HS-27A (cell line): ENCODE measurements at regions not wholly inside any gene's neighbourhood (a gene's known extent, or its start where the extent isn't known, plus 50 kb on each side); places are given as distances from the start of the nearest gene placed in this dataset.

Experiments
- DNase-seq: peaks from one replicate; pipeline ENCODE4 v3.0.0-alpha.2; 2012; ENCODE audit warnings: low read depth, missing footprints

DNA sequence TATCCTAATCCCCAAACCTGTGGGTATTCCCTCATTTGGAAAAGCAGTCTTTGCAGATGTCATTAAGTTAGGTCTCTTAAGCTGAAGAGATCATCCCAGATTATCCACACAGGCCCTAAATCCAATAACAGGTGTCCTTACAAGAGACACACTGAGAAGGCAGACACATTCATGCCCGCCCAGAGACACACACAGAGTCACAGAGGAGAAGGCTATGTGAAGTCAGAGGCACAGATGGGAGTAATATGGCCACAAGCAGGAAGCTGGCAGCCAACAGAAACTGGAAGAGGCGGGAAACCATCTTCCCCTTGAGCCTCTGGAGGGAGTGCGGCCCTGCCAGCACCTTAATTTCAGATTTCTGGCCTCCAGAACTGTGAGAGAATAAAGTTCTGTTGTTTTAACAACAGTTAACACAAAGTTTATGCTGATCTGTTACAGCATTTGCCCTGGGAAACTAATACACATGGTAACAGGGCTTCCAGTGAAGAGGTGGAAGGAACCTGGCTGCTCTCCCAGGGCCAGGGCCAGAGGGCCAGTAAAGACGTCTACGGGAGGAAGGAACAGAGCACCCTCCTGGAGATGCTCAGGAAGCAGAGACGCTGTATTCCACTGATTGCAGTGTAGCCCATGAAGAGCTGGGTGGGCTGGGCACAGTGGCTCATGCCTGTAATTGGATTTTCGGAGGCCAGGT is 217.5 kb downstream of the GLI2 start:
- DNase-seq, result no peak

DNA sequence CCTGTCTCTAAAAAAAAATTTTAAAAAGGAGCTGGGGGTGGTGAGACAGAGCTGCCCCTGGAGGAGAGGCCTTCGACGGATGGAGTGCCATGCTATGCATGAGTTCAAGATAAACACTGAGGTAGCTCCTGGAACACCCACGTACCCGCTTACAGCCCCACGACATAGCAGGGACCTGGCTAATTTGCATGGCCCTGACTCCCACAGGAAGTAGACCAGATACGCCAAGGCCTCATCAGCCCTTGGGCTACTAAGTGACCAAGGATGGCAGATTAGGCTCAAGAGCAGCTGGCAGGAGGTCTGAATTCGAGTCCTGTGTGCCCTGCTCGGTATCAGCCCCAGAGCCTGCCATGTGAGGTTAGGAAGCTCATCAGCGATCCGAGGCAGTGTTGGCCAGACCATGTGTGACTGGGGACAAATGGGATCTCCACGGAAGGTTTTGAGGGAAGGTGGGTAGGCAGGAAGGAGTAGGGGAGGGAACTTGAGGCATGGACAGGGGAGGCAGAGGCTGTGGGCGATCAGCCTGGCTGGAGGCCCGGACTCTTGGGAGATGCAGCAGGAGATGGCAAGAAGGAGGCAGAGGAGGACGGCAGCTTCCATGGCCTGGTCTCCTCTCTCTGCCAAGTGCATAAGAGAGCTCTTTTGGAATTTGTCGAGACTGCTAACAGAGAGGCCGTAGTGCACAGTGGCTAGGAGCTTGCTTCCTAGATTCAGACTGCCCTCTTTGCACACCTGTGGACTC is 218.3 kb downstream of the GLI2 start:
- no peak for DNase-seq

- DNase-seq, result no peak
These were observed 219.3 kb downstream of the GLI2 start for GRCh38 chr2:120954939-120955338.

- no peak for DNase-seq
These were observed 219.8 kb downstream of the GLI2 start for GRCh38 chr2:120955427-120955826.

GRCh38 chr2:120956486-120957156 is 221.0 kb downstream of the GLI2 start:
- no peak for DNase-seq

DNA sequence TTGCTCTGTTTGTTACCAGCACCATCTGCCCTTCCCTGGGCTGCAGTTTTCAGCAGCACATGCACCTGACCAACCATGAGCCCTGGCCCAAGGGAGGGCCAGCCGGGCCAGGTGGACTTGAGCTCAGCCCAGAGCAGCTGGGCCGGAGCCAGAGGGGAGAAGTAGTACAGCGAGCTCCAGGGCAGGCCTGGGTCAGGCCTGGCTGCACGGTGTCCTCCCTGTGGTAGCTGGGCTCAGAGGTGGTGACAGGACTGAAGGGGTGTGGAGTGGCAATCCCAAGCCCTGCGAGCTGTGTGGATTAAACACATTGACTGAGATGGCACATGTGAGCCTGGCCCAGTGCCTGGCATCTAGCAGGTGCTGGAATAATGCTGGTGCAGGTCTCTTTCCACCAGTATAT is 222.2 kb downstream of the GLI2 start:
- no peak for DNase-seq

- no peak for DNase-seq
These were observed 223.1 kb downstream of the GLI2 start for GRCh38 chr2:120958623-120959366.

DNA sequence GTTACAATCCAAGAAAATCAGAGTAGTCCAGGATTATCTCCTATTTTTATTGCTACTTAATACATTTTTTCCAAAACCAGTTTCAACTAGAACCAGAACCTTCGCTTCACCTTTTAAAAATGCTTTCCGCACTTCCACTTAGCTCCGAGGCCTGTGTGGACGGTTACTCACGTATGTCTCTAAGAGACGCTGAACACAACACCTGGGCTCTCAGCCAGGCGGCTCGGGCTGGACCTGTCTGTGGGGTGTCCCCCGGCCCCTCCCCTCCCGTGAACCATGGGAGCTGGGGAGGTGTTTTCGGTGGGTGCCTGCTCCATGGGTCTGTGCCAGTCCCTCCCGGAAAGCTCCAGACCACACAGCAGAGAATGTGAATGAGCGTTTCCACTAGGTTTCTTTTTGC is 223.8 kb downstream of the GLI2 start:
- DNase-seq, result no peak

- DNase-seq, result no peak
These were observed 225.2 kb downstream of the GLI2 start for GRCh38 chr2:120960770-120961366.

GRCh38 chr2:120961396-120961795 is 225.7 kb downstream of the GLI2 start:
- no peak for DNase-seq

- DNase-seq, result no peak
These were observed 228.5 kb downstream of the GLI2 start for GRCh38 chr2:120963997-120964705.

DNA sequence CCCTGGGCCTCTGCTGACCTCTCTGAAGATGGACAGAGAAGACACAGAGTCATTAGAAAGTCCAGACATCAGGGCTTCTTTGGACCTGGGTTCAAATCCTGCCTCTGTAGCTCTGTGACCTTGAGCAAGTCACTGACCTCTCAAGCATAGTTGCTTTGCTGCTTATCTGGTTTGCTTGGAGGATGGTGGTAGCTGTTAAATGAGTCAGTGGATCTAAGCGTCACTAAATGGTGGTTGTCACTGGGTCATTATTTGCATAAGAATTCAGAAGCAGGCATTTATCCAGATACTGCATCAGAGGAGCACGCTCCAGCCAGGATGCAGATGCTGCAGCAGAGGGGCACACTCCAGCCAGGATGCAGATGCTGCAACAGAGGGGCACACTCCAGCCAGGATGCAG is 229.2 kb downstream of the GLI2 start:
- no peak for DNase-seq

GRCh38 chr2:120966510-120967254 is 231.0 kb downstream of the GLI2 start:
- no peak for DNase-seq

DNA sequence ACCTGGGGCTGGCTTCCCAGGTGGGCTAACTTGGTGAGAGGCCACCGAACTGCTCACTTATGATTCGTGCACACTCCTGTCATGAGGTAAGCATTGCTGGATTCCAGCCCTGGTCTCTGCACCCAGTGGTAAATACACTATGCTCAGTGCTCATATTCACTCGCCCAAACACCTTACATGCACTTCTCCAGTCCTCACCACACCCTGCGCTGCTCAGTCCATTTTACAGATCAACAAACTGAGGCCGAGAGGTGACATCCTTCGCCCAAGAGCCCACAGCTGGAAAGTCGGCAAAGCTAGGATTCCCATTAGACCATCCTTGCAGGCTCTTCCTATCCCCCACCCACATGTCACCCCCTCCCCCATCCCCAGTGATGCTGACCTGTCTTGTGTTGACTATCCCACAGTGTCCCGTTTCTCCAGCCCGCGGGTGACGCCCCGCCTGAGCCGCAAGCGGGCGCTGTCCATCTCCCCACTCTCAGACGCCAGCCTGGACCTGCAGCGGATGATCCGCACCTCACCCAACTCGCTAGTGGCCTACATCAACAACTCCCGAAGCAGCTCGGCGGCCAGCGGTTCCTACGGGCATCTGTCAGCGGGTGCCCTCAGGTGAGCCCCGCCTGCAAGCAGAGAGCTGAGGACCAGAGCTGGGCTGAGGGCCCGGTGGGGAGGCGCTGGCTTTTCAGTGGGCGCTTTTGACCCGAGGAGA is 232.8 kb downstream of the GLI2 start:
- no peak for DNase-seq

- no peak for DNase-seq
These were observed 234.1 kb downstream of the GLI2 start for GRCh38 chr2:120969613-120970355.

GRCh38 chr2:120971866-120972265 is 236.2 kb downstream of the GLI2 start:
- no peak for DNase-seq

DNA sequence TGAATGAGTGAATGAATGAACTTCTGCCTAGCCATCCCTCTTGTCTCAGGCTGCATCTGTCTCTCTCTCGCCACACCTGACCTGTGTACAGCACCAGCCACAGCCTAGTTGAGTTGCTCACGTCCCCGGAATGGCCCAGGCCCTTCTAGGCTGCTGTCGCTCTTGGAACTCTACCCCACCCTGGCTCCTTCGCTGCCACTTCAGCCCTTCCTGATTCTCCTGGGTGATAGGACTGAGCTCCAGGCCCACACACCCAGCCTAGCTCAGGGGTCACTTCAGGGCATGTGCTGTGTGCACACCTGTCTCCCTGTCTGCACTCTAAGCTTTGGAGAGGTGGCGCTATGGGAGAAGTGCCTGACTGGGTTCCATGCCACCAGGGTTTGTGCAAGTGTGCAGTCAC is 236.6 kb downstream of the GLI2 start:
- no peak for DNase-seq

GRCh38 chr2:120973196-120973595 is 237.5 kb downstream of the GLI2 start:
- DNase-seq, result no peak

GRCh38 chr2:120974950-120975349 is 239.3 kb downstream of the GLI2 start:
- no peak for DNase-seq
